Activated CD4-positive, alpha-beta T cell treated with anti-CD3 and anti-CD28 coated beads for 36 hours (primary cell): ENCODE measurements at regions not wholly inside any gene's neighbourhood (a gene's known extent, or its start where the extent isn't known, plus 50 kb on each side); places are given as distances from the start of the nearest gene placed in this dataset.
"Not testable (repeated sequence)": the region's sequence is repeated elsewhere in the genome, so short reads cannot be mapped to it uniquely, and the experiment has no call there.

Experiments used
- ATAC-seq: fragments of 200-7000 bp; cut with Tn5 transposase; one replicate; pipeline ENCODE4 v1.10.0; 2021; ENCODE audit warnings: mild to moderate bottlenecking, moderate library complexity
- CTCF ChIA-PET: fragments of 350-600 bp; sonication (Branson Sonifier 250); formaldehyde crosslinking; loops from one replicate; lab custom pipeline; 2021; ENCODE audit warnings: antibody characterized with exemption; lab: Charles Lee
- POLR2A ChIA-PET: fragments of 350-600 bp; sonication (Branson Sonifier 250); formaldehyde crosslinking; loops from one replicate; lab custom pipeline; 2021; ENCODE audit warnings: antibody characterized with exemption, inconsistent platforms; lab: Charles Lee
- DNase-seq: peaks from one replicate; pipeline ENCODE4 v3.0.0-alpha.2; 2020
- H3K27ac Mint-ChIP-seq: one replicate; pipeline ENCODE4 v1.8.0; 2021; ENCODE audit warnings: mixed read lengths
- H3K27me3 Mint-ChIP-seq: one replicate; pipeline ENCODE4 v1.8.0; 2021; ENCODE audit warnings: mixed read lengths
- H3K36me3 Mint-ChIP-seq: one replicate; pipeline ENCODE4 v1.8.0; 2021; ENCODE audit warnings: low read depth, mixed read lengths
- H3K4me1 Mint-ChIP-seq: one replicate; pipeline ENCODE4 v1.8.0; 2021; ENCODE audit warnings: mixed read lengths
- H3K4me3 Mint-ChIP-seq: one replicate; pipeline ENCODE4 v1.8.0; 2021; ENCODE audit warnings: mild to moderate bottlenecking, moderate library complexity, mixed read lengths
- H3K9me3 Mint-ChIP-seq: one replicate; pipeline ENCODE4 v1.8.0; 2021; ENCODE audit warnings: low read depth, mixed read lengths
- intact Hi-C, 2 experiments: fragments of 100-400 bp; cut with DNase I in 1 of 2; cut with micrococcal nuclease in 1 of 2; formaldehyde crosslinking; loops; one replicate each; pipeline versions ENCODE4 v1.14.2 to v1.15.1; 2022 to 2024; cut with DNase I, micrococcal nuclease

DNA sequence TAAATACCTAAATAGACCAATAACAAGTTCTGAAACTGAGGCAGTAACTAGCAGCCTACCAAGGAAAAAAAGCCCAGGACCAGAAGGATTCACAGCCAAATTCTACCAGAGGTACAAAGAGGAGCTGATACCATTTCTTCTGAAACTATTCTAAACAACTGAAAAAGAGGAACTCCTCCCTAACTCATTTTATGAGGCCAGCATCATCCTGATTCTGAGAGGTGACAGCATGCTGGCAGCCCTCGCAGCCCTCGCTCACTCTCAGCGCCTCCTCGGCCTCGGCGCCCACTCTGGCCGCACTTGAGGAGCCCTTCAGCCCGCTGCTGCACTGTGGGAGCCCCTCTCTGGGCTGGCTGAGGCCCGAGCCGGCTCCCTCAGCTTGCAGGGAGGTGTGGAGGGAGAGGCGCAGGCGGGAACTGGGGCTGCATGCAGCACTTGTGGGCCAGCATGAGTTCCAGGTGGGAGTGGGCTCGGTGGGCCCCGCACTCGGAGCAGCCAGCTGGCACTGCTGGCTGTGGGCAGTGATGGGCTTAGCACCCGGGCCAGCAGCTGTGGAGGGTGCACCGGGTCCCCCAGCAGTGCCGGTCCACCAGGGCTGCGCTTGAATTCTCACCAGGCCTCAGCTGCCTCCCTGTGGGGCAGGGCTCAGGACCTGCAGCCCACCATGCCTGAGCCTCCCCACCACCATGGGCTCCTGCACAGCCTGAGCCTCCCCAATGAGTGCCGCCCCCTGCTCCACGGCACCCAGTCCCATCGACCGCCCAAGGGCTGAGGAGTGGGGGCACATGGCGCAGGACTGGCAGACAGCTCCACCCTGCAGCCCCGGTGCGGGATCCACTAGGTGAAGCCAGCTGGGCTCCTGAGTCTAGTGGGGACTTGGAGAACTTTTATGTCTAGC, 263.5 kb upstream of the CRIM1 start:
- CTCF ChIA-PET: interaction anchor here (0.6 to 1.3 kb wide), 2 partner anchors 142 to 242 kb away, joined by 3 read pairs; no protein-coding TSS in a partner anchor
- H3K36me3 Mint-ChIP-seq, H3K27ac Mint-ChIP-seq, intact Hi-C loops, H3K27me3 Mint-ChIP-seq, H3K4me3 Mint-ChIP-seq, POLR2A ChIA-PET, H3K4me1 Mint-ChIP-seq, ATAC-seq, H3K9me3 Mint-ChIP-seq, DNase-seq: not testable (repeated sequence)

DNA sequence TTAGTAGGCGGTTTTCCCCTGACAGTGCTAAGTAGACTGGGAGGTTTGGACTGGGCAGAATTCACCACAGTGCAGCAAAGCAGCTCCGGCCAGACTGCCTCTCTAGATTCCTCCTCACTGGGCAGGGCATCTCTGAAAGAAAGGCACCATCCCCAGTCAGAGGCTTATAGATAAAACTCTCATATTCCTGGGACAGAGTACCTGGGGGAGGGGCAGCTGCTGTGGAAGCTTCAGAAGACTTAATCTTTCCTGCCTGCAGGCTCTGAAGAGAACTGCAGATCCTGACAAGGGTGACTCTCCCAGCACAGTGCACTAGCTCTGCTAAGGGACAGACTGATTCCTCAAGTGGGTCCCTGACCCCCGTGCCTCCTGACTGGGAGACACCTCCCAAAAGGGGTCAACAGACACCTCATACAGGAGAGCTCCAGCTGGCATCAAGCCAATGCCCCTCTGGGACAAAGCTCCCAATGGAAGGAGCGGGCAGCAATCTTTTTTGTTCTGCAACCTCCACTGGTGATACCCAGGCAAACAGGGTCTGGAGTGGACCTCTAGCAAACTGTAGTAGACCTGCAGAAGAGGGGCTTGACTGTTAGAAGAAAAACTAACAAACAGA, 266.8 kb upstream of the CRIM1 start:
- H3K9me3 Mint-ChIP-seq: no peaks in the 10 kb centered on the region
- intact Hi-C loops: no loop called here
- H3K36me3 Mint-ChIP-seq: no peaks in the 10 kb centered on the region
- no peak overlapping the region for H3K27ac Mint-ChIP-seq
- DNase-seq (no peak), ATAC-seq (no peak)
- no peaks in the 10 kb centered on the region for H3K4me1 Mint-ChIP-seq
- no peak overlapping the region for H3K4me3 Mint-ChIP-seq
- POLR2A ChIA-PET: no interaction called here
- CTCF ChIA-PET: interaction anchor here (0.6 kb wide), 1 partner anchor 267 kb away, joined by 3 read pairs; no protein-coding TSS in a partner anchor
- peaks cover 10% of the 10 kb centered on the region for H3K27me3 Mint-ChIP-seq

GRCh38 chr2:36087344-36087743, 268.2 kb upstream of the CRIM1 start:
- CTCF ChIA-PET: no interaction called here
- Mint-ChIP-seq H3K36me3 (no peaks in the 10 kb centered on the region), H3K27ac (no peak overlapping the region), H3K4me1 (no peaks in the 10 kb centered on the region), H3K4me3 (no peak overlapping the region), H3K27me3 (peaks cover 11% of the 10 kb centered on the region), H3K9me3 (no peaks in the 10 kb centered on the region)
- intact Hi-C loops: no loop called here
- POLR2A ChIA-PET: no interaction called here
- ATAC-seq (no peak), DNase-seq (no peak)

- Mint-ChIP-seq H3K27me3 (peaks cover 5% of the 10 kb centered on the region), H3K4me3 (no peak overlapping the region), H3K27ac (no peak overlapping the region), H3K36me3 (no peaks in the 10 kb centered on the region), H3K9me3 (no peaks in the 10 kb centered on the region), H3K4me1 (no peaks in the 10 kb centered on the region)
- CTCF ChIA-PET: no interaction called here
- no peak for DNase-seq
- POLR2A ChIA-PET: no interaction called here
- intact Hi-C loops: no loop called here
- ATAC-seq: no peak
Observed at GRCh38 chr2:36079793-36080192, 275.8 kb upstream of the CRIM1 start.

GRCh38 chr2:36074008-36074407, 281.6 kb upstream of the CRIM1 start:
- ATAC-seq (no peak), DNase-seq (no peak)
- CTCF ChIA-PET: no interaction called here
- Mint-ChIP-seq H3K4me3 (no peak overlapping the region), H3K27me3 (peaks cover 3% of the 10 kb centered on the region), H3K4me1 (no peaks in the 10 kb centered on the region), H3K36me3 (no peaks in the 10 kb centered on the region), H3K27ac (no peak overlapping the region), H3K9me3 (no peaks in the 10 kb centered on the region)
- POLR2A ChIA-PET: no interaction called here
- intact Hi-C loops: no loop called here

DNA sequence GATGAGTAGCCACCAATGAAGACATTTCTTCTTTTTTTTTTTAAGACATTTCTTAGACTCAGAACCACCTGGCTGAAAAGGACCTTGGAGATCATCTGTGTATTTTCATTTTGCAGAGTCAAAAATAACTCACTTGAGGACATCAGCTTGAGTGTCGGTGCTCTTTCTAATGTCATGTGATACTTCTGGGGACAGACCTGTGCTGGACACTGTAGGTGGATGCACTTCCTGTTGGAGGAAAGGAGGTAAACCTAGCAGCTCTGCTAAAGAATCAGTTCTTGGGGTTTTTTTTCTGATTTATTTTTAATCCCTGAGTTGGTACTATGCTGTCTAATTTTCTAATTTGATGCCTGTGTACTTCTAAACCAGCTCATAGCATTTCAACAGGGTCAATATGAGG, 283.9 kb upstream of the CRIM1 start:
- CTCF ChIA-PET: interaction anchor here (0.7 kb wide), 1 partner anchor 71 kb away, joined by 4 read pairs; no protein-coding TSS in a partner anchor

DNA sequence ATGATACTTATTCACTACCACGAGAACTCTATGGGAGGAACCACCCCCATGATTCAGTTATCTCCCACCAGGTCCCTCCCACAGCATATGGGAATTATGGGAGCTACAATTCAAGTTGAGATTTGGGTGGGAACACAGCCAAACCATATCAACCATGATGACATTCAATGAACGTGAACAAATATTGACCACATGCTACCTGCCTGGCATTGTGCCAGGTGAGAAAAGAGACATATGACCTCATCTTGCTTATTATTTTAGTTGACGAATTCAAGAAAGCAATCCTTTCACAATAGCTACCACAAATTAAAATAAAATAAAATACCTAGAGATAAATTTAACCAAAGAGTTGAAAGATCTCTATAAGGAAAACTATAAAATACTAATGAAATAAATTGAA, 286.5 kb upstream of the CRIM1 start:
- Mint-ChIP-seq H3K36me3 (no peaks in the 10 kb centered on the region), H3K4me1 (no peaks in the 10 kb centered on the region), H3K9me3 (peaks cover 2% of the 10 kb centered on the region), H3K27me3 (peaks cover 2% of the 10 kb centered on the region), H3K4me3 (no peak overlapping the region), H3K27ac (no peak overlapping the region)
- POLR2A ChIA-PET: no interaction called here
- no peak for DNase-seq
- CTCF ChIA-PET: no interaction called here
- intact Hi-C loops: no loop called here
- ATAC-seq: no peak

More for the DNA sequence above, 283.9 kb upstream of the CRIM1 start:
- no peak for DNase-seq
- no peak for ATAC-seq
- H3K9me3 Mint-ChIP-seq: peaks cover 2% of the 10 kb centered on the region
- H3K36me3 Mint-ChIP-seq: no peaks in the 10 kb centered on the region
- no peaks in the 10 kb centered on the region for H3K4me1 Mint-ChIP-seq
- no peak overlapping the region for H3K27ac Mint-ChIP-seq
- intact Hi-C loops: no loop called here
- peaks cover 2% of the 10 kb centered on the region for H3K27me3 Mint-ChIP-seq
- POLR2A ChIA-PET: no interaction called here
- H3K4me3 Mint-ChIP-seq: no peak overlapping the region

DNA sequence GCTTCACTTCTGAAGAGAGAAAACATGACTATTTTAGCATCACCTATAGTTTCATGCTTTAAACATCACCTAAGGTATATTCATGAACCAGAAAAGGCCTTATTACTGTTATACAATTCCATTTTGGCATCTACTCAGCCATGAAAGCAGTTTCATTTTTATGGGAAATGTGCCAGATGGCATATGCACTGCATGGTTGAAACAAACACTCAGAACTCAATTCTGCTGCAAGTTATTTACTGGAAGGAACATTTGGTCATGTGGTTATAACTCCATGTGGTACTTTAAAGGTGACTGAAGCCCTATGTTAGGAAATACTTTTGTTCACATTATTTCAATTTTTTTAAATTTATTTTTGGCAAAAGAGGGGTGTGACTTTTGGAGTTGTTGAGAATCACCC, 287.5 kb upstream of the CRIM1 start:
- Mint-ChIP-seq H3K9me3 (peaks cover 2% of the 10 kb centered on the region), H3K4me1 (no peaks in the 10 kb centered on the region), H3K27ac (no peak overlapping the region), H3K36me3 (no peaks in the 10 kb centered on the region), H3K4me3 (no peak overlapping the region), H3K27me3 (peaks cover 5% of the 10 kb centered on the region)
- DNase-seq: no peak
- intact Hi-C loops: no loop called here
- POLR2A ChIA-PET: interaction anchor here (0.7 kb wide), 1 partner anchor 42 kb away, joined by 3 read pairs; no protein-coding TSS in a partner anchor
- no peak for ATAC-seq
- CTCF ChIA-PET: no interaction called here

DNA sequence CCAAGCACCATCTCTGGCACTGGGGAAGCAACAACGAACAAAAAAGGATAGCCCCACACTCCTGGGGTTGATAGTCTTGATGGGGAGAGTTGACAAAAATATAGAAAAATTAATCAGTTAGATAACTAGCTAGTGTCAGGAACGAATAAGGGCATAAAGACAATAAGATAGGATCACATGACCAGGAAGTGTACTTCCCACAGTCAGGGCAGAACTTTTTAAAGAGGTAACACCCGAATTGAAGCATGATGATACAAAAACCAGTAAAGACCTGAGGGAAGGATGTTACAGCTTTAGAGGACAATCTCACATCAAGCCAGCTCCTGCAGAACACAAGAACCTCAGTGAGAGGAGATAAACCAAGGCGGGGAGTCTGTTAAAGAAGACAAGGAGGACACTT, 295.4 kb upstream of the CRIM1 start:
- Mint-ChIP-seq H3K4me3 (no peak overlapping the region), H3K9me3 (peaks cover 5% of the 10 kb centered on the region), H3K27me3 (peaks cover 10% of the 10 kb centered on the region), H3K4me1 (peaks cover 3% of the 10 kb centered on the region), H3K27ac (no peak overlapping the region), H3K36me3 (no peaks in the 10 kb centered on the region)
- ATAC-seq (no peak), DNase-seq (no peak)
- ChIA-PET POLR2A (interaction anchor here (0.6 kb wide), 1 partner anchor 675 kb away, joined by 3 read pairs; no protein-coding TSS in a partner anchor), CTCF (interaction anchor here (1.3 kb wide), 1 partner anchor 71 kb away, joined by 4 read pairs; no protein-coding TSS in a partner anchor)
- intact Hi-C loops: no loop called here

DNA sequence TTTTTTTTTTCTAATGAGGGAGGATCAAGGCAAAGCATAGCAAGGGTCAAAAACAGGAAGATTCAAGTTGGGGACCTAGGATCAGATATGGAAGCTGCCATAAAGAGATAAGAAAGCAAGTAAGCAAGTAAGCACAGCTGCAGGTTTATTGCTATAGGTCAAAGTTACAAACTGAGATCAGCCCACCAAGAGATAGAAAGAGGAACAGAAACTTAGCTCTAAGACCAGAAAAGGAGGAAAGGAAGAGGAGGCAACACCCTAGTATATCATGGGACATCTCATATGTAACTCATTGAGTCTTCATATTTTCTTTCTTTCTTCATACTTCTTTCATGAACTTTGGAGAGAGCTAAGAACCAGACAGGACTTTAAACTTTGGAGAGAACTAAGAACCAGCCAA, 295.9 kb upstream of the CRIM1 start:
- intact Hi-C loops: no loop called here
- Mint-ChIP-seq H3K9me3 (peaks cover 5% of the 10 kb centered on the region), H3K4me3 (no peak overlapping the region), H3K27me3 (peaks cover 10% of the 10 kb centered on the region), H3K36me3 (no peaks in the 10 kb centered on the region), H3K27ac (no peak overlapping the region), H3K4me1 (peaks cover 3% of the 10 kb centered on the region)
- DNase-seq (no peak), ATAC-seq (no peak)
- ChIA-PET CTCF (interaction anchor here (0.6 kb wide), 1 partner anchor 279 kb away, joined by 3 read pairs; no protein-coding TSS in a partner anchor), POLR2A (interaction anchor here (0.6 kb wide), 1 partner anchor 676 kb away, joined by 3 read pairs; no protein-coding TSS in a partner anchor)

DNA sequence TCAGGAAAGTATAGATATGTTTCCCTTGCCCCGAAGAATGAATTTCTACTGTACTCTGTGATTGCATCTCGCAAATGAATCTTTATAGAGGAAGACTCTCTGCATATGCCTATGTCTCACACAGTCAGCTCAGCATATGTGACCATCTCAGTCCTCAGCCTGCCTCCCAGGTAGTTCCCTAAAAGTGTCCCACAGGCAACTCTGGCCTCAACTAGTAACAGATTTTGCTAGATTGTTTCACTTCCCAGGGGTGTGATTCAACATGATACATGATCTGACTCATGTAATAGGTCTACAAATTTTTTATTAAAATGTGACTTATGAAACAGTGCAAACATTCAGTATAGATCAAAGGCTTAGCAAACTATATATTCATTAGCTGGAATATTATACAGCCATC, 296.6 kb upstream of the CRIM1 start:
- Mint-ChIP-seq H3K9me3 (peaks cover 5% of the 10 kb centered on the region), H3K27ac (no peak overlapping the region), H3K4me1 (peaks cover 3% of the 10 kb centered on the region), H3K36me3 (no peaks in the 10 kb centered on the region), H3K27me3 (peaks cover 10% of the 10 kb centered on the region), H3K4me3 (no peak overlapping the region)
- ChIA-PET CTCF (interaction anchor here (0.6 kb wide), 1 partner anchor 279 kb away, joined by 3 read pairs; no protein-coding TSS in a partner anchor), POLR2A (no interaction called here)
- no peak for DNase-seq
- no peak for ATAC-seq
- intact Hi-C loops: no loop called here
